Stimulated activated naive CD4-positive, alpha-beta T cell treated with Interleukin-2 at 50 U/mL for 16 hours (primary cell): ENCODE measurements at regions not wholly inside any gene's neighbourhood (a gene's known extent, or its start where the extent isn't known, plus 50 kb on each side); places are given as distances from the start of the nearest gene placed in this dataset.

ENCODE experiments used
- DNase-seq: peaks from one replicate; lab custom pipeline; 2025; lab: John Stamatoyannopoulos, UW

DNA sequence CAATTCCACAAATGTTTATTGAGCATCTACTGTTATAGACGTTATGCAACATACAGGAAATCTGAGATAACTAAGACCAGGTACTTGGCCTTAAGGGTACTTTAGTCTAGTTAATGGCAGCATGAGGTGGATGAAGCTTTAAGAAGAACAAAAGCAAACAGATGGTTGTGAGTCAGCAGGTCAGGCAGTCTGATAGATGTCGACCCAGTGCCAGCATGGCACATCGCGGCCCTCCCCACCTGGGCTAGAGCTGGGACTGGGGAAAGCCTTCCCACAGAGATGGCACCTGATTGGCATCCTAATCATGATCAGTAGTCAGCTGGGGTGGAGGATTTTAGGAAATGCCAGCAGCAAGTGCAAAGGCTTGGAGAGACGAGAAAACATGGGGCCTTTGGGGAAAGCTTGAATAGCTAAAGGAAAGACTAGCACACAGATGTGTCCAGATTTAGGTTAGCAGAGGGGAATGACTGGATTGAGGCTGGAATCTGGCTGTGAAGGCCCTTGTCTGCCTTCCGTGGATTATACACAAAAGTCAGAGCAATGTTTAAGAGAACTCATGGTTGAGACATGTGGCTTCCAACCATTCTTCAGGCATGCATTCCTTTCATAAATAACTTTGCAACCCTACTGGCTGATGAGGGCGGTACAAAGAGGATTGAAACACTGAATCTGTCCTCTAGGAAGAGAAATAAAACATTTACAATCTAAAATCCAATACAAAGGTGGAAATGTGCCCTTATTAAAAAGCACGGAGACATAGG lies 395.4 kb upstream of the WWC1 start:
- no peak for DNase-seq

- no peak for DNase-seq
These were observed 394.6 kb upstream of the WWC1 start for GRCh38 chr5:167896814-167897213.

GRCh38 chr5:167897371-167897770 lies 394.1 kb upstream of the WWC1 start:
- no peak for DNase-seq

GRCh38 chr5:167898361-167899042 lies 392.9 kb upstream of the WWC1 start:
- no peak for DNase-seq

- DNase-seq = no peak
These were observed 391.9 kb upstream of the WWC1 start for GRCh38 chr5:167899490-167900070.

- DNase-seq = no peak
These were observed 391.0 kb upstream of the WWC1 start for GRCh38 chr5:167900340-167900935.

DNA sequence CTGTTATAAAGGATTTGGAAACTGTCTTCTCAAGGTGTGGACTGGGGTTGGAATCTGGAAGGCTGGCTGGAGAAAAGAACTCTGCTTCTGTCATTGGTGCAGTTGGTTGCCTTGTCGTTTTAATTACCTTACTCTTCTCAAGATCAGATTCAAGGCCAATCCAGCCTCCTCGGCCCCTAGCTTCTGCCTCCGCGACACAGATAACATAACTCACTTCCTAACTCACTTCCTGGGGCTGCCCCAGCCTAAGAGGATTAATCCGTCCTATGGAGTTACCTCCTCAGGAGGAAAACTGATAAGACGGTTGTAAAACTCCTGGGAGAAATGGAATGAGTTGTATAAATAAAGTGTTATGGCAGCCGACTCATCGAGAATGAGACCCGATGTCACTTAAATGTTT lies 389.1 kb upstream of the WWC1 start:
- no peak for DNase-seq

- no peak for DNase-seq
These were observed 388.2 kb upstream of the WWC1 start for GRCh38 chr5:167903243-167903642.

DNA sequence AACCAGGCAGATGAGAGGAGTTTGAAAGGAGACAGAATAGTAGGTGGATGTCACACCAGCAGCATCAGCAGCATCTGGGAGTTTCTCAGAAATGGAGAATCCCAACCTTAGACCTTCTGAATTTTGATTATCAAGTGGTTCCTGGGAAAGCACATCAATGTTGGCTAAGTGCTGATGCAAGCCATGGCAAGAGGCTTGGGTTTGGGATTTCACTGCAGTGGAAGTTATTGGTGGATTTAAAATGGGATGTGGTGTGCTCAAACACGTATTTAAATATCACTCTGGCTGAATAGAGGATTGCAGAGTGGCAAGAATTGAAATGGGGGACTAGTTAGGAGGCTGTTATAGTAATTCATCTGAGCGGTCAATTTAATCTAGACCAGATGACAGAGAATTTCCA lies 387.8 kb upstream of the WWC1 start:
- DNase-seq = no peak

- DNase-seq = no peak
These were observed 385.3 kb upstream of the WWC1 start for GRCh38 chr5:167905919-167906853.

GRCh38 chr5:167908606-167909005 lies 382.8 kb upstream of the WWC1 start:
- no peak for DNase-seq

GRCh38 chr5:167912941-167913665 lies 378.3 kb upstream of the WWC1 start:
- DNase-seq = no peak

- no peak for DNase-seq
These were observed 376.2 kb upstream of the WWC1 start for GRCh38 chr5:167915237-167915636.

DNA sequence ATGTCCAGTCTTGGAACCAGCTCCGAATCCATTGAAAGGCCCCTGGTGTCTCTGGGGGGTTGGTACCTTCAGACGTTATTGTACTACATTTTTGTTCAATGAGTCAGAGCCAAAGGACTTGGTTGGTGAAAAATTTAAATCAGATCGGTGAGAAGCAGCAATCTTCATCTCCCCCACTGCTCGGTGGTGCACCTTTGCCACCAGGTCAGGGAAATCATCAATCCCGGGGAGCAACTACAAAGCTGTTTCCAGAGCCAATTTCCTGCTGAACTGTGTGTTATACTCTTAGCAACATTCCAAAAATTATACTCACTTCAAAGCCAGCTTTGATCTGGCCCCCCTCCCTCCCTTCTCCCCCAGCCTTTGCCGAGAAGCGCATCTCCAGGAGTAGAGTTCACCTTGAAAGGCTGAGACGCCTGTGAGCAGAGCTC lies 375.2 kb upstream of the WWC1 start:
- DNase-seq = no peak

GRCh38 chr5:167916706-167917105 lies 374.7 kb upstream of the WWC1 start:
- DNase-seq = no peak

DNA sequence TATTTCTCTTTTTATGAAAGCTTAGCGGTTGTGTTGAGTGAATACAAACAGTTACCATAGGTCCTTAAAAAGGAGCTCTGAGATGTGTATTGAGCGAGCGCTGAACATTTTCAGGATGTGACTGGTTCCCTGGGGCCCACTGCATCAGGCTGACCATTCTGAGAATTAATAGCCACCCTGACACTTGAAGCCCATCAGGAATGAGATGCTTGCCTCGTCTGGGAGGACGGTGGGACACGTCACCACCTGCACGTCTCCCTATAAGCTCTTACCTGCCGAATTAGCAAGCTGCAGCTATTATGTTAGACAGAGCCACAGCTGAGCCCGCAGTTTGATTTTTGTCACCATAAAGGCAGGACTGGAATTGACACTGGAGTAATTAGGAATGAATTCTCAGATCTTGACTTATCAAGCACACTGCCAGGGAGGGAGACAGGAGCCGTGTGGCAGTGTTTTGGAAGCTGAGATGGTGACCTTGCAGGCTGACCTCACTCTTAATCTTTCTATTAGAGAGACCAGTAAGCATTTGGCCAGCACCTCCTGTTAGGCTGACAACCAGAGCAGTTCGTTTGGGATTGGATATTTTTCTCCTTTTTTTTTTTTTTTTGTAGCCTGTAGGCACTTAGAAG lies 373.1 kb upstream of the WWC1 start:
- no peak for DNase-seq

- no peak for DNase-seq
These were observed 372.5 kb upstream of the WWC1 start for GRCh38 chr5:167918813-167919483.

GRCh38 chr5:167920589-167920988 lies 370.9 kb upstream of the WWC1 start:
- no peak for DNase-seq

- no peak for DNase-seq
These were observed 369.6 kb upstream of the WWC1 start for GRCh38 chr5:167921796-167922195.

GRCh38 chr5:167923396-167923795 lies 368.0 kb upstream of the WWC1 start:
- no peak for DNase-seq
